ENCODE measurements at regions not wholly inside any gene's neighbourhood (a gene's known extent, or its start where the extent isn't known, plus 50 kb on each side); places are given as distances from the start of the nearest gene placed in this dataset.

DNA sequence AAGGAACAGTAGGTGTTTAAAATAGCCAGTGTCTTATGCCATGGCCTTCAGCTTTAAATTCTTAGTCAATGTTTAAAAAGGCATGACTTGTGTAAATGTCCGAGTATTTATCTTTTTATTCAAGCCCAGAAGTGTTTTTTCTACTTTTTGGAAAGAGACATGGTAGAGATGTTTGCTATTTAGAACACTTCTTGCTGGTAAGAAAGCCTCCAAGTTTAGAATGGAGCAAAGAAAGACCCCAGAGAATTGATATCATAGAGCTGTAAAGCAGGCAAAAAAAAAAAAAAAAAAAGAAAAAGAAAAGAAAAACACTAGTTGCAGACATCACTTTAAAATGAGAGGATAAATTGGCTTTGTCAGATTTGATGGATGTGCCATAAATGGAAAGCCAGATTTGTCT is 375.1 kb downstream of the TMEM167A start:
- no peak for DNase-seq (ENCODE audit: low spot score)

- DNase-seq (ENCODE audit: low spot score) = no peak
Measured at GRCh38 chr5:82699737-82700136, 377.5 kb downstream of the TMEM167A start.

GRCh38 chr5:82698026-82698425 is 379.2 kb downstream of the TMEM167A start:
- DNase-seq (ENCODE audit: low spot score) = no peak

DNA sequence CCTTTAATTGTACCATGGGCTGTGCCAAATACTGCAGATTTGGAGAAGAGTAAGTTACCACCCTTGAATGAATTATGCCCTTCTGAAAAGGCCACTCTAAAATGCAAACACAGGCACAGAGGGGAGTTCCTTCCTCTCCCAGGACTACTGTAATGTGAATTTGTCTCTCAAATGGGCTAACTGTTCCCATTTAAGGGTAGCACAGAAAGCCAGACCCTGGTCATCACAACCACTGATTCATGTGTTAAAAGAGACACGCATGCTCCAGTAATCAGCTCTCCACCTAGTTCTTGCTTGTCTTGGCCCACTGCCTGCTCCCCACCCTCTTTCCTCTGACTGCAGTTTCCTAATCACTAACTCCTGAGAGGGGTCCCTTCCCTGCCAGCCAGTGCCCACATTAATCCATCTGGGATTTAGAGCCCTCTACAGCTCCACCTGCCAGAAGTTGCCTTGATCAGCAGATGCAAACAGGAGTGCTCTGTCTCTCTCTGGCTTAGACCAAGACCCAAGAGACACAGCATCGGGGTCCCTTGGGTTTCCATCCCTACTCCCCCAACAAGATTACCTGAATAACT is 382.4 kb downstream of the TMEM167A start:
- no peak for DNase-seq (ENCODE audit: low spot score)

- no peak for DNase-seq (ENCODE audit: low spot score)
Measured at GRCh38 chr5:82692826-82693225, 384.4 kb downstream of the TMEM167A start.

DNA sequence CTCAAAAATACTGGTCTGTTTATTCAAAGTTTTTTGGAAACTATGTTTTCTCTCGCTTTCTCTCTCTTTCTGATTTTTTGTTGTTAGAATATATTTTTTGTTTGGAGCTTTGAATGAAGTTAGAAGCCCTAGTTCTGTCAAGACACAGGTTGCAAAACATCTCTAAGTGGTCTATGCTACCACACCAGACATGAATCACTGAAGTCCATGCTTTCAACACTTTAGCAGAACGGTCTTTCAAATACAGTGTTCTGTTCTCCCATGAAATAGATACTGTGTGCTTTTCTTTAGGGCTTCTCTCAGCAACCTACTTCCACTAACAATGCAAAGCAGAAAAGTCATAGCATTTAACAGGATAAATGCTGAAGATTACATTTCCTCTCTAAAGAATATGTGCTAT is 392.5 kb downstream of the TMEM167A start:
- no peak for DNase-seq (ENCODE audit: low spot score)

- no peak for DNase-seq (ENCODE audit: low spot score)
Measured at GRCh38 chr5:82684165-82684564, 393.0 kb downstream of the TMEM167A start.

DNA sequence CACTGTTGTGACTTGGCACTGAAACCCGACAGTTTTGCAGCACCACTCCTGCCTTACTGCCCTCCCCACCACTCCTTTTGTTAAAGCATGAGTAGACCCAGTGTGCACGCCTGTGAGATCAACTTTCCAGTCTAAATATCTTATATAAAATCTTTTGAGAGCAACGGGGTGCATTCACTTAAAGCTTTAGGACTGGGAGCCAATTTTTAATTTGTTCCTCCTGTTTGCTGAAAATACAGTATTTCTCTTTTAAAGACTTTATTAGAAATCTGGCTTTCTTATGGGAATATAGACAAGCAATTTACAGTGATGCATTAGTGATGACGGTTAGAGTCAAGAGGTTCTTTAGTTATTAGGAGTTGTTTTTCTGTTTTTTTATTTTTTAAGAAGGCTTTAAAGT is 397.5 kb downstream of the TMEM167A start:
- no peak for DNase-seq (ENCODE audit: low spot score)

GRCh38 chr5:82676661-82677060 is 398.5 kb upstream of the RPS23 start:
- DNase-seq (ENCODE audit: low spot score) = no peak

DNA sequence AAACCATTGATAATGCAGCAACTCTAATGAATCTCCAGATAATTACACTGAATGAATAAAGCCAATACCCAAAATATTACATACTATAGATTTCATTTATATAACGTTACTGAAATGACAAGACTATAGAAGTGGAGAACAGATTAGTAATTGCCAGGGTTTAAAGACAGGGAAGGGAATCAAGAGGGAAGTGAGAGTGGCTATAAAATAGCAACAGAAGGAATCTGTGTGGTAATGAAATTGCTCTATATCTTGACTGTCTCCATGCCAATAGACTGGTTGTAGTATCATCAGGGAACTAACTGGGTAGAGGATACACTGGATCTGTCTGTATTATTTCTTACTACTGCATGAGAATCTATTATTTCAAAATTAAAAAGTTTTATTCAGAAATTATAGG is 396.5 kb upstream of the RPS23 start:
- no peak for DNase-seq (ENCODE audit: low spot score)

GRCh38 chr5:82673057-82673809 is 395.1 kb upstream of the RPS23 start:
- no peak for DNase-seq (ENCODE audit: low spot score)

GRCh38 chr5:82670692-82671091 is 392.5 kb upstream of the RPS23 start:
- DNase-seq (ENCODE audit: low spot score) = no peak

DNA sequence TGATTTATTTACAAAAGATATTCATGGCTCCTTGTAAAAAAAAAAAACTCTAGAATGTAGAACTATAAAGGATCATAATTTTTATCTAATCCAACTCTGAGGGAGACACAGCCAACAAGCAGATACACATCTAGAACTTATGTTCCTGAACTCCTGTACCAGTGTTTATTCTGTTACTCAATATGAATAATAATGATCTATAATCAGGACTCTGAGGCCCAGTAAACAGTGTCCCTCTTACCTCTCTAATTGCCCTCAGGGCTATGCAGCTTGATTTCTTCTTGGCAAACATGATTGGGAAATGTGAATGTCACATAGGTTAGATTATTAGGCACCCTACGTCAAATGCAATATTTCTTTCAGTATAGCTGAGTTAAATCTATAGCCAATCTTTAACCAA is 391.6 kb upstream of the RPS23 start:
- no peak for DNase-seq (ENCODE audit: low spot score)

DNA sequence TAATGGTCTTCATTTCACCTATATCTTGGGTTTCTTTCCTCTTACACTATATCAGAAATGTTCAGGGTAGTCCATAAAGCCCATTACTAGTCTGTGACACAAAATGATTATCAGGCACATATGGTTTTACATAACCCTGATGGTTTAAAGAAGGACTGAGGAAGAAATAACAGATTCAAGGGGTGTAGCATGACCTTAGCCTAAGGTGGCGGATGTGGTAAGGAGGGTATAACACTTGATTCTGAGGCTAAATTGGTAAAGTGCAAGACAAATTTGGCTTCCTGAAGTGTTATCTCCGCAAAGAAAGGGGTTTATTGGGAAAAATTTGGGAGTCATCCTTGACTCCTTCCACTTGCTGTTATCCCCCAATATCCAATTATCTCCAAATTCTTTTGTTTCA is 388.2 kb upstream of the RPS23 start:
- no peak for DNase-seq (ENCODE audit: low spot score)

DNA sequence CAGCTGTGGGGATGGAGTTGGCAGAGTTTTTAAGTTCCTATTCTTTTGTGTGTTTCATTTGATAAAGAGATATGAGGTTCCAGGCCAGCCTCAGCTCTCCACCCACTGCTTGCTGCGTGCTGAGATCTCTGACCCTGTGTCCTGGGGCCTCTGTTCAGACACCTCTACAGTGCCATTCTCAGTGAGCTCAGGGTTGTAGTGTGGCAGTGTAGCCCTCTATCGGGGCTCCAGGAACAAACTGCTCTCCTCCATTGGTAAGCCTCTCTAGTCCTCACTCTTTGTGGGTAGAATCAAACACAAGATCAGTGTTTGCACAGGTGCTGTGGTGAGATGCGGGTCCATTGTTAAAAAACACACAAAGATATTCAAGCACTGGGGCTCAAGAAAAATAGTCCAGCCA is 386.6 kb upstream of the RPS23 start:
- no peak for DNase-seq (ENCODE audit: low spot score)

DNA sequence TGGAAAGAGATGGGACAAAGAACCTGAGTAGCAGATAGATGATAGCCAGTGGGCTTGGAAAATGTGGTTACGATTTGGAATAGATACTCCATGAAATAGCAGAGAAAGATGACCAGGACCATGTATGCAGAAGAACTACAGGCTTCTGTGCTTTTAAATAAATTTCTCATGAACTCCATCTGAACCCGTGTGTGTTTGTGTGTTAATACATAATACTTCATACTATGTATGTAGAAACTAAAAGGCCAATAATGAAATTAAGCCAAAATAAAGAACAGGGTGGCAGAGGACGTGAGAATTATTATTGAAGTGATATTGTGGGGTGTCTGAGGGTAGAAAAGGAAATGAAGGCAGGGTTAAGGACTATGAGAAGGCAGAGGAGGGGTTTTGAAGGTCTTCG is 385.1 kb upstream of the RPS23 start:
- DNase-seq (ENCODE audit: low spot score) = no peak

DNA sequence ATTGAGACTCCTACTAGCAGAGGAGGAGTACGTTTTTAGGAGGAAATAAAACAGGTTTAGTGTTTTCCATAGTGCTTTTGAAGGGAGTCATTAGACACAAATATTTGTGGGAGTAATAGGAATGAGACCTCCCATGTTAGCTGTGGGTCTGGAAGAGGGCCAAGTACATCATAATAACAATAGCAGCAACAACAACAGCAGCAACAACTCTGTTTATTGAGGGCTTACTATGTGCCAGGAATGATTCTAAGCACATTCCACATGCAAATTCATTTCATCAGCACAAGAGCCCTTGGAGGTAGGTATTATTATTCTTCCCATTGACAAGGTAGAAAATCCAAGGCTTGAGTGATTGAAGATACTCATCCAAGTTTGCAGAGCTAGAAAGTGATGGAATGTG is 384.2 kb upstream of the RPS23 start:
- DNase-seq (ENCODE audit: low spot score) = no peak

DNA sequence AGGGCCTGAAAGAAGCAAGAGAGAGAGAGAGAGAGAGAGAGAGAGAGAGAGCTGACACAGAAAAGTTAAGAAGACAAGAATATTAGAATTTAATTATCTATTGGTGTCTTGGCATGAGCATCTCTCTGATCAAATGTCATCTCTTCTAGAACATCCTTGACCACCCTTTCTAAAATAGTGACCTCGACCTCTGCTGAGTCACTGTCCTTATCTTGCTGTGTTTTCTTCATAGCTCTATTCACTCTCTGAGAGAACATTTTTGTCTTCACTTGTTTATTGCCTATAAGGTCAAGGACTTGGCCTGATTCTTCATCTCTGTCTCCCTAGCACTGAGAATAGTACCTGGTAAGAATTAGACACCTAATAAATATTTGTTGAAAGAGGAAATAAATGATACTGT is 383.8 kb upstream of the RPS23 start:
- no peak for DNase-seq (ENCODE audit: low spot score)

GRCh38 chr5:82661462-82661861 is 383.3 kb upstream of the RPS23 start:
- DNase-seq (ENCODE audit: low spot score) = no peak

GRCh38 chr5:82659115-82659514 is 381.0 kb upstream of the RPS23 start:
- DNase-seq (ENCODE audit: low spot score) = no peak

- no peak for DNase-seq (ENCODE audit: low spot score)
Measured at GRCh38 chr5:82657033-82657699, 379.0 kb upstream of the RPS23 start.

DNA sequence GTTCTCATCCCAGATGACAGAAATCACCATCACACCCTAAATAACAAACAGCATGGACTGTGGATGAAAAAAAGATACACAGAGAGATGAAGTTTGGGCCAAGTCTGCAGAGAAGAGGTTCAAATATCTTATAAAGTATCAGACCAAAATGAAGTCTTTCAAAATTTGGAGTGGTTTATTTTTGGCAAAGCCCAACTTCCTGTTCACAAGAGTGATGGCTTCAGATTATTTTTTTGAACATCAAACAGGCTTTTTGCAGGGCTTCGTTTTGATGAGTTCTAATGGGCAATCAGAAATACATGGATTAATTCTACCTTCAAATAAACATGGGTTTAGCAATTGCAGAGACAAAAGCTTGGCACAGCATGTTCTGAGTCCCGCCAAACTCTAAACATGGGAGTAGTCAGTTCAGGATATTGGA is 378.2 kb upstream of the RPS23 start:
- DNase-seq (ENCODE audit: low spot score) = no peak

DNA sequence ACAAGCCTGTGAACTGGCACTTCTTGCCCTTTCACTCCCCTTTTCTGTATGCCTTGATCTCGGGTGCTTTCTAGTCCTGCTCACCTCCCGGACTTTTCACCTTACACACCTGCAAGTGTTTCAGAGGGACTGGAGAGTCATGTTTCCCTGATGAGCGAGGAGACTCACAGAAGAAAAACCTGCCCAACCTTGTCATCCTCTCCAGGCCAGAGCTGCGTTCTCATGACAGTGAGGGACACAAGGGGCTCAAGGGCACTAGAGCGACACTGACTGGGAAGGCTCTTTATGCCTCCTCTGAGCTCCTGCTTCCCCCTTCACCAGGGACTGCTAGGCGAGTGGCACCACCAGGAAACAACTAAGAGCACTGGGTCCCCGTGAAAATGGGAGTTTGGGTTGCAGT is 376.9 kb upstream of the RPS23 start:
- DNase-seq (ENCODE audit: low spot score) = no peak

DNA sequence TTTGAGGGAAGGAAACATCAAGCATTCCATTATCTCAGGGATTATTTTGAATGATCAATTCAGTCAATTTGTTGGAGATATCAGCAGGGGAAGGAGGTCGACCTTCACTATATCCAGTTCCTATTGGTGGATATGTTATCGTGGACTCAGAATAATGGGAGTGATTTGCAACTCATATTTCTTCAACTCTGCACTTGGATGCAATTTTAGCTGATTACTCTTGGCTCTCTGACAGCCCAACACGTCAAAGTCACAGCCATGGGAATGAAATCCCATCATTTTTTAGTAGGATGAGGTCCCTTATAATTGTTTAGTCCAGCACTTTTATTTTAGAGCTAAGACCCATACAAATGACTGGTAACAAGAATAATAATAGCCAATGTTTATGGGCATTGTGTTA is 371.8 kb upstream of the RPS23 start:
- no peak for DNase-seq (ENCODE audit: low spot score)

Measured in pons (tissue), 1 donor.